IMR-90 (cell line): ENCODE measurements at regions not wholly inside any gene's neighbourhood (a gene's known extent, or its start where the extent isn't known, plus 50 kb on each side); places are given as distances from the start of the nearest gene placed in this dataset.

ENCODE experiments used
- ATAC-seq: fragments of 200-7000 bp; cut with Tn5 transposase; 2 replicates; pipeline ENCODE4 v1.9.1; 2020; ENCODE audit warnings: low read depth, mild to moderate bottlenecking, moderate library complexity
- BruUV-seq: library from RNA; stranded (reverse); fragments of 400-500 nt; replicated peaks from 2 replicates; lab custom pipeline; 2021; lab: Mats Ljungman, UMichigan
- CTCF ChIA-PET: fragments of 300-600 bp; formaldehyde crosslinking; extraction: SDS; loops from one replicate; lab custom pipeline; 2021; ENCODE audit warnings: antibody characterized with exemption; lab: Yijun Ruan, JAX
- POLR2A ChIA-PET: fragments of 300-600 bp; sonication (Branson Sonifier 250); formaldehyde crosslinking; loops from one replicate; lab custom pipeline; 2022; ENCODE audit warnings: antibody characterized with exemption; ENCODE audit not compliant: unreplicated experiment; lab: Charles Lee
- DNase-seq: peaks from one replicate; pipeline ENCODE4 v3.0.0; 2013
- H2AFZ ChIP-seq: replicated peaks from 2 replicates; pipeline ENCODE3; 2013; ENCODE audit warnings: low read length, mild to moderate bottlenecking; ENCODE audit not compliant: poor library complexity
- H2AK5ac ChIP-seq: 2 replicates; pipeline ENCODE4 v1.6.1; 2013; ENCODE audit warnings: low read depth, low read length, inconsistent platforms
- H2AK9ac ChIP-seq: replicated peaks from 2 replicates; pipeline ENCODE3; 2013; ENCODE audit warnings: mild to moderate bottlenecking, low read depth, low read length, moderate library complexity; ENCODE audit not compliant: poor library complexity
- H2BK120ac ChIP-seq: 2 replicates; pipeline ENCODE4 v1.6.1; 2013; ENCODE audit warnings: low read depth, low read length, inconsistent platforms
- H2BK15ac ChIP-seq: 3 replicates; pipeline ENCODE4 v1.6.1; 2013; ENCODE audit warnings: low read depth, low read length, inconsistent platforms
- H2BK20ac ChIP-seq: 2 replicates; pipeline ENCODE4 v1.6.1; 2013; ENCODE audit warnings: low read depth, mild to moderate bottlenecking, inconsistent platforms, low read length, moderate library complexity
- H2BK5ac ChIP-seq: 2 replicates; pipeline ENCODE4 v1.6.1; 2013; ENCODE audit warnings: mild to moderate bottlenecking, low read depth, low read length, inconsistent platforms; ENCODE audit not compliant: poor library complexity, severe bottlenecking
- H3K14ac ChIP-seq: replicated peaks from 2 replicates; pipeline ENCODE4 v1.6.1; 2013; ENCODE audit warnings: low read depth, low read length, inconsistent platforms
- H3K18ac ChIP-seq: 2 replicates; pipeline ENCODE4 v1.6.1; 2013; ENCODE audit warnings: low read depth, low read length, control low read depth
- H3K23ac ChIP-seq: 2 replicates; pipeline ENCODE4 v1.6.1; 2013; ENCODE audit warnings: low read depth, low read length, inconsistent platforms
- H3K27ac ChIP-seq: 2 replicates; pipeline ENCODE4 v1.5.1; 2013; ENCODE audit warnings: mild to moderate bottlenecking, control low read depth, low read length; ENCODE audit not compliant: insufficient read depth
- H3K27me3 ChIP-seq: 2 replicates; pipeline ENCODE4 v1.6.1; 2013; ENCODE audit warnings: low read length; ENCODE audit not compliant: control insufficient read depth, insufficient read depth
- H3K36me3 ChIP-seq: 2 replicates; pipeline ENCODE4 v1.6.1; 2013; ENCODE audit warnings: low read length, mixed read lengths; ENCODE audit not compliant: control insufficient read depth, insufficient read depth
- H3K4ac ChIP-seq: 2 replicates; pipeline ENCODE4 v1.6.1; 2013; ENCODE audit warnings: low read depth, low read length, inconsistent platforms
- H3K4me1 ChIP-seq: 2 replicates; pipeline ENCODE4 v1.6.1; 2013; ENCODE audit warnings: low read length, mixed read lengths; ENCODE audit not compliant: control insufficient read depth, insufficient read depth
- H3K4me2 ChIP-seq: 2 replicates; pipeline ENCODE4 v1.6.1; 2013; ENCODE audit warnings: low read depth, mild to moderate bottlenecking, control low read depth, low read length, moderate library complexity
- H3K4me3 ChIP-seq: 2 replicates; pipeline ENCODE4 v1.5.1; 2013; ENCODE audit warnings: low read depth, mild to moderate bottlenecking, control low read depth, low read length, moderate library complexity; ENCODE audit not compliant: insufficient read depth
- H3K56ac ChIP-seq: 2 replicates; pipeline ENCODE4 v1.6.1; 2013; ENCODE audit warnings: low read length, inconsistent platforms; ENCODE audit not compliant: insufficient read depth; ENCODE audit errors: extremely low read depth
- H3K79me1 ChIP-seq, 2 experiments: 2 replicates each; pipeline ENCODE4 v1.6.1; 2013; ENCODE audit warnings: low read length in 2 of 2, inconsistent platforms in 1 of 2, low read depth in 1 of 2
- H3K9ac ChIP-seq: 2 replicates; pipeline ENCODE4 v1.6.1; 2013; ENCODE audit warnings: low read depth, low read length, control low read depth
- H3K9me1 ChIP-seq: 2 replicates; pipeline ENCODE4 v1.6.1; 2013; ENCODE audit warnings: low read length, inconsistent platforms; ENCODE audit not compliant: insufficient read depth
- H3K9me3 ChIP-seq: 2 replicates; pipeline ENCODE4 v1.6.1; 2013; ENCODE audit warnings: low read length; ENCODE audit not compliant: control insufficient read depth, insufficient read depth
- H4K20me1 ChIP-seq: 2 replicates; pipeline ENCODE4 v1.6.1; 2013; ENCODE audit warnings: low read length, inconsistent platforms; ENCODE audit not compliant: insufficient read depth
- H4K5ac ChIP-seq: 2 replicates; pipeline ENCODE4 v1.6.1; 2013; ENCODE audit warnings: mild to moderate bottlenecking, low read depth, low read length, control low read depth
- H4K8ac ChIP-seq, 2 experiments: 2 replicates each; pipeline ENCODE4 v1.6.1; 2013; ENCODE audit warnings: low read depth in 2 of 2, low read length in 2 of 2, control low read depth in 1 of 2, inconsistent platforms in 1 of 2
- H4K91ac ChIP-seq: 2 replicates; pipeline ENCODE4 v1.6.1; 2013; ENCODE audit warnings: low read depth, low read length, inconsistent platforms; ENCODE audit not compliant: insufficient read depth
- BHLHE40 ChIP-seq: fragments of 150-350 bp; IDR thresholded peaks from 2 replicates; pipeline ENCODE4 v1.6.1; 2016; ENCODE audit warnings: mild to moderate bottlenecking, low read depth, low read length
- CEBPB ChIP-seq: IDR thresholded peaks from 2 replicates; pipeline ENCODE4 v1.6.1; 2012; ENCODE audit warnings: low read depth, low read length, improper control_type of control experiment
- ELK1 ChIP-seq: fragments of 150-350 bp; IDR thresholded peaks from 2 replicates; pipeline ENCODE4 v1.6.1; 2016; ENCODE audit warnings: low read depth, mild to moderate bottlenecking, low read length, moderate library complexity, borderline replicate concordance
- FOS ChIP-seq: fragments of 150-350 bp; IDR thresholded peaks from 2 replicates; pipeline ENCODE4 v1.6.1; 2016; ENCODE audit warnings: low read depth, low read length
- MAZ ChIP-seq: IDR thresholded peaks from 2 replicates; pipeline ENCODE4 v1.6.1; 2012; ENCODE audit warnings: low read depth, mild to moderate bottlenecking, low read length, improper control_type of control experiment, moderate library complexity, borderline replicate concordance
- NFE2L2 ChIP-seq: fragments of 150-350 bp; IDR thresholded peaks from 2 replicates; pipeline ENCODE4 v1.6.1; 2016; ENCODE audit warnings: low read depth, mild to moderate bottlenecking, low read length
- RAD21 ChIP-seq: IDR thresholded peaks from 2 replicates; pipeline ENCODE4 v1.6.1; 2012; ENCODE audit warnings: low read length, improper control_type of control experiment
- WGBS, 2 experiments: methylation state at CpG; one replicate each; pipeline versions ENCODE4 v1.1.5 to v1.1.7; 2013; ENCODE audit warnings: missing lambda C conversion rate in 2 of 2; ENCODE audit not compliant: insufficient read length in 1 of 2; ENCODE audit errors: extremely low coverage in 2 of 2; 5-methylcytosine and 5-hydroxymethylcytosine counted together
- dilution Hi-C: fragments of 300-500 bp; cut with HindIII; formaldehyde crosslinking; loops from one replicate; pipeline ENCODE4 v1.14.3; 2018; ENCODE audit warnings: low sequenced_read_pairs; ENCODE audit not compliant: unreplicated experiment
- in situ Hi-C: fragments of 300-500 bp; cut with MboI; formaldehyde crosslinking; loops from 3 replicates; pipeline ENCODE4 v1.14.3; 2019; ENCODE audit warnings: low sequenced_read_pairs, inconsistent platforms, mixed read lengths
- intact Hi-C: fragments of 100-400 bp; cut with micrococcal nuclease; formaldehyde crosslinking; loops from 2 replicates; pipeline ENCODE4 v1.10.0; 2022

GRCh38 chr15:56805466-56806147 lies 72.3 kb upstream of the ZNF280D start:
- peak; percentile 87 for DNase-seq
- Histone ChIP-seq H3K23ac (no peak overlapping the region), H3K36me3 (no peaks in the 10 kb centered on the region), H3K56ac (no peak overlapping the region), H2BK120ac (0 out of 2 replicates have a peak overlapping the region, but pooled peaks have one; percentile 4), H3K9ac (no peak overlapping the region), H3K9me3 (peaks cover 11% of the 10 kb centered on the region; the same call in 1 of the 2 replicates), H4K8ac (peak overlapping the region in 1 of 2 experiments; percentile 43; a peak in 2 of 4 replicates), H3K27me3 (peaks cover 1% of the 10 kb centered on the region; the same call in 1 of the 2 replicates), H4K20me1 (no peaks in the 10 kb centered on the region), H3K18ac (0 out of 2 replicates have a peak overlapping the region, but pooled peaks have one; percentile 3), H2BK5ac (peak overlapping the region; percentile 9), H3K27ac (no peak overlapping the region), H2AK5ac (no peak overlapping the region), H2BK20ac (no peak overlapping the region; the same call in 1 of the 2 replicates), H3K79me1 (no peaks in the 10 kb centered on the region), H4K91ac (no peak overlapping the region), H3K14ac (no peak overlapping the region), H3K9me1 (0 out of 2 replicates have a peak, but pooled peaks cover 3% of the 10 kb centered on the region), H3K4me1 (no peaks in the 10 kb centered on the region), H3K4ac (no peak overlapping the region), H3K4me2 (peak overlapping the region; percentile 75), H2AK9ac (no peak overlapping the region), H2AFZ (no peak overlapping the region), H4K5ac (no peak overlapping the region), H3K4me3 (peak overlapping the region; percentile 25; the same call in 1 of the 2 replicates), H2BK15ac (no peak overlapping the region)
- no CpG with 5 or more reads among the region's 9 CpGs for WGBS, 2 experiments
- CTCF ChIA-PET = no interaction called here
- POLR2A ChIA-PET = no interaction called here
- intact Hi-C loops = no loop called here
- in situ Hi-C loops = loop anchor here (25.0 kb wide), 1 partner anchor 732 kb away; no protein-coding TSS in a partner anchor
- TF ChIP-seq NFE2L2 (0 out of 2 replicates have a peak, but pooled peaks have one; percentile 10), FOS (peak; percentile 92), MAZ (no peak), ELK1 (no peak), RAD21 (no peak), BHLHE40 (peak; percentile 57), CEBPB (peak; percentile 77)
- peak; percentile 90 for ATAC-seq
- dilution Hi-C loops = no loop called here
- no TSS peak for BruUV-seq
